AG08396 (cell line): ENCODE measurements at regions not wholly inside any gene's neighbourhood (a gene's known extent, or its start where the extent isn't known, plus 50 kb on each side); places are given as distances from the start of the nearest gene placed in this dataset.

Experiments used
- DNase-seq: peaks from one replicate; pipeline ENCODE4 v3.0.0; 2012; ENCODE audit warnings: low spot score, mixed read lengths

GRCh38 chr2:176503776-176504175 lies 234.5 kb downstream of the MTX2 start:
- DNase-seq: no peak

- DNase-seq: no peak
These were observed 235.2 kb downstream of the MTX2 start for GRCh38 chr2:176504440-176504839.

GRCh38 chr2:176507786-176508185 lies 238.5 kb downstream of the MTX2 start:
- no peak for DNase-seq

- DNase-seq: no peak
These were observed 239.1 kb downstream of the MTX2 start for GRCh38 chr2:176508374-176508773.

- no peak for DNase-seq
These were observed 239.9 kb downstream of the MTX2 start for GRCh38 chr2:176508984-176509740.

GRCh38 chr2:176514276-176514675 lies 245.0 kb downstream of the MTX2 start:
- DNase-seq: no peak

- DNase-seq: no peak
These were observed 245.7 kb downstream of the MTX2 start for GRCh38 chr2:176514805-176515500.

- no peak for DNase-seq
These were observed 246.9 kb downstream of the MTX2 start for GRCh38 chr2:176516051-176516602.

- DNase-seq: no peak
These were observed 249.6 kb downstream of the MTX2 start for GRCh38 chr2:176518823-176519222.

GRCh38 chr2:176521878-176522670 lies 252.8 kb downstream of the MTX2 start:
- no peak for DNase-seq

- DNase-seq: no peak
These were observed 255.8 kb downstream of the MTX2 start for GRCh38 chr2:176525086-176525485.

- no peak for DNase-seq
These were observed 258.0 kb downstream of the MTX2 start for GRCh38 chr2:176526995-176527901.

- no peak for DNase-seq
These were observed 262.4 kb downstream of the MTX2 start for GRCh38 chr2:176531608-176532007.

- DNase-seq: no peak
These were observed 264.4 kb downstream of the MTX2 start for GRCh38 chr2:176533505-176534193.

- no peak for DNase-seq
These were observed 265.7 kb downstream of the MTX2 start for GRCh38 chr2:176534798-176535466.

GRCh38 chr2:176535467-176536113 lies 266.3 kb downstream of the MTX2 start:
- DNase-seq: no peak

- DNase-seq: no peak
These were observed 267.3 kb downstream of the MTX2 start for GRCh38 chr2:176536439-176537133.

GRCh38 chr2:176537932-176538331 lies 268.7 kb downstream of the MTX2 start:
- DNase-seq: no peak

- DNase-seq: no peak
These were observed 271.8 kb downstream of the MTX2 start for GRCh38 chr2:176540995-176541394.
